CD4-positive, alpha-beta memory T cell (primary cell): ENCODE measurements at regions not wholly inside any gene's neighbourhood (a gene's known extent, or its start where the extent isn't known, plus 50 kb on each side); places are given as distances from the start of the nearest gene placed in this dataset.
A peak's percentile ranks its signal among the peaks of the same experiment; 100 is the strongest.

Experiments used
- CTCF ChIA-PET: fragments of 350-600 bp; sonication (Branson Sonifier 250); formaldehyde crosslinking; loops from one replicate; lab custom pipeline; 2021; ENCODE audit warnings: inconsistent platforms; ENCODE audit not compliant: partially characterized antibody; lab: Charles Lee
- POLR2A ChIA-PET: fragments of 350-600 bp; sonication (Branson Sonifier 250); formaldehyde crosslinking; loops from one replicate; lab custom pipeline; 2021; ENCODE audit not compliant: partially characterized antibody; lab: Charles Lee
- DNase-seq, 5 donors: peaks; one replicate each; pipeline versions ENCODE4 v3.0.0 to v3.0.0-alpha.2; 2020 to 2022; ENCODE audit warnings: mixed read lengths in 1 of 5
- H3K27ac ChIP-seq: one replicate; pipeline ENCODE4 v1.7.0; 2013; ENCODE audit warnings: low read depth, low read length
- H3K27me3 ChIP-seq: 2 replicates; pipeline ENCODE4 v1.7.0; 2013; ENCODE audit warnings: mild to moderate bottlenecking, low read length, moderate library complexity; ENCODE audit not compliant: insufficient read depth
- H3K36me3 ChIP-seq: 2 replicates; pipeline ENCODE4 v1.7.0; 2013; ENCODE audit warnings: mild to moderate bottlenecking, low read length, moderate library complexity; ENCODE audit not compliant: insufficient read depth
- H3K4me1 ChIP-seq: 2 replicates; pipeline ENCODE4 v1.7.0; 2013; ENCODE audit warnings: mild to moderate bottlenecking, low read length, moderate library complexity; ENCODE audit not compliant: insufficient read depth
- H3K4me3 ChIP-seq, 2 donors: one replicate each; pipeline ENCODE4 v1.7.0; 2013; ENCODE audit warnings: low read length in 2 of 2, mild to moderate bottlenecking in 1 of 2
- H3K9me3 ChIP-seq, 2 donors: one replicate each; pipeline ENCODE4 v1.7.0; 2013; ENCODE audit warnings: low read length in 2 of 2, control low read depth in 1 of 2; ENCODE audit not compliant: control insufficient read depth in 1 of 2
- H3K27ac Mint-ChIP-seq, 7 donors: one replicate each; pipeline ENCODE4 v1.8.0; 2020 to 2021; ENCODE audit warnings: mixed read lengths in 7 of 7, mild to moderate bottlenecking in 6 of 7, inconsistent platforms in 3 of 7, moderate library complexity in 3 of 7
- H3K27me3 Mint-ChIP-seq, 2 donors: one replicate each; pipeline ENCODE4 v1.8.0; 2020 to 2021; ENCODE audit warnings: mixed read lengths in 2 of 2
- H3K36me3 Mint-ChIP-seq, 2 donors: one replicate each; pipeline ENCODE4 v1.8.0; 2020 to 2021; ENCODE audit warnings: mixed read lengths in 2 of 2, inconsistent platforms in 1 of 2, mild to moderate bottlenecking in 1 of 2
- H3K4me1 Mint-ChIP-seq, 4 donors: one replicate each; pipeline ENCODE4 v1.8.0; 2020 to 2021; ENCODE audit warnings: mixed read lengths in 4 of 4, mild to moderate bottlenecking in 1 of 4
- H3K4me3 Mint-ChIP-seq, 8 donors: one replicate each; pipeline ENCODE4 v1.8.0; 2020 to 2021; ENCODE audit warnings: mixed read lengths in 8 of 8, mild to moderate bottlenecking in 7 of 8, moderate library complexity in 6 of 8, inconsistent platforms in 3 of 8
- H3K9me3 Mint-ChIP-seq, 8 donors: one replicate each; pipeline ENCODE4 v1.8.0; 2020 to 2021; ENCODE audit warnings: mixed read lengths in 8 of 8, mild to moderate bottlenecking in 5 of 8, inconsistent platforms in 3 of 8, moderate library complexity in 1 of 8
- intact Hi-C: fragments of 100-400 bp; cut with micrococcal nuclease; formaldehyde crosslinking; loops from one replicate; pipeline ENCODE4 v1.15.1; 2023

GRCh38 chr10:6936931-6937330 is 356.9 kb upstream of the PRKCQ start:
- H3K4me3 ChIP-seq: no peak overlapping the region
- H3K36me3 Mint-ChIP-seq: no peaks in the 10 kb centered on the region
- no peaks in the 10 kb centered on the region for H3K27me3 ChIP-seq
- intact Hi-C loops: no loop called here
- H3K9me3 Mint-ChIP-seq: peaks cover 0 to 10% (median 6%) of the 10 kb centered on the region in 8 donors
- H3K9me3 ChIP-seq: no peaks in the 10 kb centered on the region
- H3K27ac Mint-ChIP-seq: no peak overlapping the region
- H3K4me1 Mint-ChIP-seq: no peaks in the 10 kb centered on the region
- DNase-seq: no peak
- no peak overlapping the region for H3K27ac ChIP-seq
- H3K4me1 ChIP-seq: no peaks in the 10 kb centered on the region
- CTCF ChIA-PET: interaction anchor here (4.4 kb wide), 1 partner anchor 17 kb away, joined by 31 read pairs; no protein-coding TSS in a partner anchor
- POLR2A ChIA-PET: no interaction called here
- no peaks in the 10 kb centered on the region for H3K36me3 ChIP-seq
- H3K4me3 Mint-ChIP-seq: no peak overlapping the region
- peaks cover 4 to 9% of the 10 kb centered on the region in 2 donors for H3K27me3 Mint-ChIP-seq

- H3K4me3 Mint-ChIP-seq: no peak overlapping the region
- Histone ChIP-seq H3K4me1 (peaks cover 52% of the 10 kb centered on the region), H3K4me3 (no peak overlapping the region), H3K27me3 (no peaks in the 10 kb centered on the region), H3K9me3 (no peaks in the 10 kb centered on the region), H3K27ac (no peak overlapping the region), H3K36me3 (no peaks in the 10 kb centered on the region)
- CTCF ChIA-PET: interaction anchor here (1.0 to 2.0 kb wide), 3 partner anchors 9 to 11 kb away, joined by 4 to 9 read pairs (median 6); no protein-coding TSS in a partner anchor
- intact Hi-C loops: loop anchor here (5.0 kb wide), 1 partner anchor 512 kb away; no protein-coding TSS in a partner anchor
- peaks cover 0 to 2% (median 0%) of the 10 kb centered on the region in 8 donors for H3K9me3 Mint-ChIP-seq
- no peaks in the 10 kb centered on the region for H3K27me3 Mint-ChIP-seq
- peaks cover 33 to 45% (median 38%) of the 10 kb centered on the region in 4 donors for H3K4me1 Mint-ChIP-seq
- H3K36me3 Mint-ChIP-seq: peaks cover 0 to 2% of the 10 kb centered on the region in 2 donors
- peak overlapping the region in 2 of 7 donors; percentile 23 to 84 for H3K27ac Mint-ChIP-seq
- DNase-seq: peak in 1 of 5 donors; percentile 5
- POLR2A ChIA-PET: no interaction called here
Measured at GRCh38 chr10:6929148-6929830, 349.2 kb upstream of the PRKCQ start.

DNA sequence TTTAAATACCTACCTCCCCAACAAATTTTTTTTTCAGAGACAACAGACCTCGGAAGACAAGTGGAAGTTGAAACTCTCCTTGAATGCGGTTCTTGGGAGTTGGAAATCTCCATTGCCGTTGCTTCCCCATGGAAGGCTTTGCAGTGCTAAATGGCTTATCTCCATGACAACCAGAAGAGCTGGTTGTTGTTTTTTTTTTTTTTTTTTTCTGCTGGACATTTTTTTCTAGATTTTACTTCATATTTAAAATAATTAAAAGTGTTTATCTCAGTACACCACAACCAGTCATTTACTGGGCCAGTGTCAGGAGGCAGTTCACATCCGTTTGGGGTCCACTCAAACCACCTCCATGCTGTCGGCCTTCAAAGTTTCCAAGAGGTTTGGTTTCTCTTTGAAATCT is 348.5 kb upstream of the PRKCQ start:
- peak overlapping the region in 1 of 2 donors; percentile 21 for H3K4me3 ChIP-seq
- peaks cover 35 to 45% (median 38%) of the 10 kb centered on the region in 4 donors for H3K4me1 Mint-ChIP-seq

DNA sequence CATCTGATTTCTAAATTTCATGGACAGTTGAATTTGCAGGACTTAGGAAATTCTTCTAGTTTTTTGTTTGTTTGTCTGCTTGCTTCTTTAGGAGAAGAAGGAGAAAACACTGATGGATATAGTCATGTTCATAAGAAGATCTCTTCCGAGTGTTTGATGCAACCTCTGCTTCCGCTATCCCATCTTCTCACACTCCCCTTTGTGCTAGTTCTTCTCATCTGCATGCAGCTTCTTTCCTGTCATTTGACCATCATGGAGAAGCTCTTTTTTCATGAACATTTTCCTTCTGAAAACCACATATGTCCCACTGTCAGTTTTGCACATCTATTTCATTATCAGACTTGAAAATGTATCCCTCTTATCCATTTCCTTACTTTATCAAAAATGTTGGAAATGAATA is 346.9 kb upstream of the PRKCQ start:
- H3K4me3 ChIP-seq: no peak overlapping the region

More for the DNA sequence above, 348.5 kb upstream of the PRKCQ start:
- H3K9me3 Mint-ChIP-seq: no peaks in the 10 kb centered on the region
- H3K4me3 Mint-ChIP-seq: peak overlapping the region; percentile 29 to 88 (median 84)
- H3K27ac ChIP-seq: no peak overlapping the region
- ChIA-PET POLR2A (interaction anchor here (0.8 to 1.2 kb wide), 2 partner anchors 482 to 556 kb away, joined by 4 read pairs; partner anchors contain the start of gene SFMBT2), CTCF (interaction anchor here (0.9 to 2.8 kb wide), 3 partner anchors 9 to 488 kb away, joined by 3 to 21 read pairs (median 6); no protein-coding TSS in a partner anchor)
- DNase-seq: no peak
- H3K36me3 Mint-ChIP-seq: peaks cover 0 to 2% of the 10 kb centered on the region in 2 donors
- no peaks in the 10 kb centered on the region for H3K27me3 ChIP-seq
- peaks cover 52% of the 10 kb centered on the region for H3K4me1 ChIP-seq
- intact Hi-C loops: loop anchor here (5.0 kb wide), 1 partner anchor 511 kb away; no protein-coding TSS in a partner anchor
- H3K27ac Mint-ChIP-seq: peak overlapping the region in 6 of 7 donors; percentile 44 to 91 (median 82)
- H3K9me3 ChIP-seq: no peaks in the 10 kb centered on the region
- no peaks in the 10 kb centered on the region for H3K27me3 Mint-ChIP-seq
- no peaks in the 10 kb centered on the region for H3K36me3 ChIP-seq

GRCh38 chr10:6925146-6925545 is 345.1 kb upstream of the PRKCQ start:
- peaks cover 38 to 49% (median 42%) of the 10 kb centered on the region in 4 donors for H3K4me1 Mint-ChIP-seq
- CTCF ChIA-PET: interaction anchor here (1.7 kb wide), 1 partner anchor 485 kb away, joined by 4 read pairs; no protein-coding TSS in a partner anchor

More for the DNA sequence above, 346.9 kb upstream of the PRKCQ start:
- Mint-ChIP-seq H3K4me3 (peak overlapping the region; percentile 1 to 88 (median 64)), H3K36me3 (peaks cover 0 to 2% of the 10 kb centered on the region in 2 donors), H3K4me1 (peaks cover 35 to 45% (median 38%) of the 10 kb centered on the region in 4 donors), H3K27me3 (peaks cover 0 to 2% of the 10 kb centered on the region in 2 donors), H3K9me3 (no peaks in the 10 kb centered on the region), H3K27ac (peak overlapping the region in 5 of 7 donors; percentile 44 to 84 (median 49))
- no peak for DNase-seq
- POLR2A ChIA-PET: interaction anchor here (0.9 to 1.4 kb wide), 2 partner anchors 332 to 484 kb away, joined by 3 to 7 read pairs; partner anchors contain the start of gene SFMBT2
- Histone ChIP-seq H3K4me1 (peaks cover 52% of the 10 kb centered on the region), H3K27ac (no peak overlapping the region), H3K36me3 (no peaks in the 10 kb centered on the region), H3K27me3 (no peaks in the 10 kb centered on the region), H3K9me3 (no peaks in the 10 kb centered on the region)
- CTCF ChIA-PET: interaction anchor here (0.9 to 2.8 kb wide), 4 partner anchors 9 to 489 kb away, joined by 3 to 21 read pairs (median 8); partner anchors contain the start of gene SFMBT2
- intact Hi-C loops: loop anchor here (5.0 kb wide), 1 partner anchor 510 kb away; no protein-coding TSS in a partner anchor

GRCh38 chr10:6924166-6924565 is 344.1 kb upstream of the PRKCQ start:
- no peak overlapping the region for H3K4me3 Mint-ChIP-seq
- H3K4me1 ChIP-seq: peaks cover 57% of the 10 kb centered on the region
- H3K27ac ChIP-seq: no peak overlapping the region
- H3K27me3 ChIP-seq: no peaks in the 10 kb centered on the region
- peaks cover 40 to 50% (median 45%) of the 10 kb centered on the region in 4 donors for H3K4me1 Mint-ChIP-seq
- POLR2A ChIA-PET: no interaction called here
- no peak for DNase-seq
- CTCF ChIA-PET: interaction anchor here (0.7 to 1.7 kb wide), 2 partner anchors 8 to 485 kb away, joined by 3 to 4 read pairs; no protein-coding TSS in a partner anchor
- no peak overlapping the region for H3K4me3 ChIP-seq
- H3K27ac Mint-ChIP-seq: no peak overlapping the region
- H3K36me3 ChIP-seq: no peaks in the 10 kb centered on the region
- peaks cover 0 to 2% of the 10 kb centered on the region in 2 donors for H3K36me3 Mint-ChIP-seq
- no peaks in the 10 kb centered on the region for H3K9me3 ChIP-seq
- no peaks in the 10 kb centered on the region for H3K9me3 Mint-ChIP-seq
- peaks cover 0 to 2% of the 10 kb centered on the region in 2 donors for H3K27me3 Mint-ChIP-seq
- intact Hi-C loops: no loop called here

More at GRCh38 chr10:6925146-6925545, 345.1 kb upstream of the PRKCQ start:
- no peaks in the 10 kb centered on the region for H3K9me3 Mint-ChIP-seq
- intact Hi-C loops: loop anchor here (5.0 kb wide), 1 partner anchor 508 kb away; no protein-coding TSS in a partner anchor
- Histone ChIP-seq H3K27me3 (no peaks in the 10 kb centered on the region), H3K27ac (no peak overlapping the region), H3K4me1 (peaks cover 57% of the 10 kb centered on the region), H3K9me3 (no peaks in the 10 kb centered on the region), H3K36me3 (no peaks in the 10 kb centered on the region), H3K4me3 (no peak overlapping the region)
- peak overlapping the region in 5 of 8 donors; percentile 37 to 73 (median 54) for H3K4me3 Mint-ChIP-seq
- peaks cover 0 to 2% of the 10 kb centered on the region in 2 donors for H3K27me3 Mint-ChIP-seq
- peaks cover 0 to 2% of the 10 kb centered on the region in 2 donors for H3K36me3 Mint-ChIP-seq
- no peak for DNase-seq
- no peak overlapping the region for H3K27ac Mint-ChIP-seq
- POLR2A ChIA-PET: no interaction called here
